SU-DHL-6 (cell line): ENCODE measurements at regions not wholly inside any gene's neighbourhood (a gene's known extent, or its start where the extent isn't known, plus 50 kb on each side); places are given as distances from the start of the nearest gene placed in this dataset.

ENCODE experiments used
- H2AFZ ChIP-seq: fragments of 200-600 bp; sonication (generic); 2 replicates; pipeline ENCODE4 v1.6.1; 2014; ENCODE audit warnings: low read depth, mild to moderate bottlenecking, moderate library complexity, mixed read lengths, antibody characterized with exemption, low read length; ENCODE audit not compliant: severe bottlenecking
- H3F3A ChIP-seq: fragments of 200-600 bp; shearing (Covaris generic); 2 replicates; pipeline ENCODE4 v1.6.0; 2016; ENCODE audit warnings: antibody characterized with exemption, mild to moderate bottlenecking; ENCODE audit not compliant: insufficient read depth
- H3K27ac ChIP-seq: fragments of 200-600 bp; sonication (generic); 2 replicates; pipeline ENCODE4 v1.5.1; 2016; ENCODE audit warnings: low read depth, mild to moderate bottlenecking, low read length, moderate library complexity, mixed read lengths
- H3K27me3 ChIP-seq: fragments of 200-600 bp; sonication (generic), shearing (Covaris generic); 2 replicates; pipeline ENCODE4 v1.6.0; 2014; ENCODE audit warnings: mild to moderate bottlenecking, low read length
- H3K36me3 ChIP-seq: fragments of 200-600 bp; sonication (generic); 2 replicates; pipeline ENCODE4 v1.6.1; 2014; ENCODE audit warnings: mild to moderate bottlenecking, low read length, mixed read lengths
- H3K4me2 ChIP-seq: fragments of 300-600, 200-600 bp; shearing (Covaris generic), sonication (generic); 2 replicates; pipeline ENCODE4 v1.6.0; 2014; ENCODE audit warnings: low read length, low read depth, mild to moderate bottlenecking; ENCODE audit not compliant: poor library complexity, severe bottlenecking
- H3K4me3 ChIP-seq: fragments of 200-600 bp; sonication (generic); 2 replicates; pipeline ENCODE4 v1.5.1; 2014; ENCODE audit warnings: antibody characterized with exemption, low read length, mild to moderate bottlenecking, mixed read lengths; ENCODE audit not compliant: insufficient read depth, poor library complexity, severe bottlenecking
- H3K79me2 ChIP-seq: fragments of 200-600 bp; sonication (generic); 2 replicates; pipeline ENCODE4 v1.6.1; 2014; ENCODE audit warnings: mild to moderate bottlenecking, low read length, moderate library complexity; ENCODE audit not compliant: insufficient read depth
- H3K9ac ChIP-seq: fragments of 200-600 bp; sonication (generic); 2 replicates; pipeline ENCODE4 v1.7.0; 2014; ENCODE audit warnings: mild to moderate bottlenecking, low read length
- H3K9me2 ChIP-seq: fragments of 200-600 bp; sonication (generic); replicated peaks from 2 replicates; pipeline ENCODE4 v1.6.1; 2014; ENCODE audit warnings: low read length; ENCODE audit not compliant: insufficient read depth
- H3K9me3 ChIP-seq: fragments of 200-600 bp; sonication (generic); 2 replicates; pipeline ENCODE4 v1.6.1; 2014; ENCODE audit warnings: low read length, mixed read lengths; ENCODE audit not compliant: insufficient read depth
- H4K20me1 ChIP-seq: fragments of 200-600 bp; sonication (generic); 2 replicates; pipeline ENCODE4 v1.6.1; 2014; ENCODE audit warnings: low read depth, mild to moderate bottlenecking, antibody characterized with exemption, low read length, moderate library complexity, mixed read lengths
- EZH2phosphoT487 ChIP-seq: fragments of 200-600 bp; sonication (generic), shearing (Covaris generic); conservative IDR thresholded peaks from 2 replicates; pipeline ENCODE4 v1.6.1; 2018; ENCODE audit warnings: mild to moderate bottlenecking, antibody characterized with exemption, low read length, moderate library complexity, mixed read lengths
- TF ChIP-seq, protein P1 (sequence below): fragments of 200-600 bp; sonication (generic); IDR thresholded peaks from one replicate; pipeline ENCODE4 v1.5.1; 2017; ENCODE audit warnings: antibody characterized with exemption, mild to moderate bottlenecking, low read length, moderate library complexity; ENCODE audit not compliant: insufficient read depth, poor library complexity, severe bottlenecking

DNA sequence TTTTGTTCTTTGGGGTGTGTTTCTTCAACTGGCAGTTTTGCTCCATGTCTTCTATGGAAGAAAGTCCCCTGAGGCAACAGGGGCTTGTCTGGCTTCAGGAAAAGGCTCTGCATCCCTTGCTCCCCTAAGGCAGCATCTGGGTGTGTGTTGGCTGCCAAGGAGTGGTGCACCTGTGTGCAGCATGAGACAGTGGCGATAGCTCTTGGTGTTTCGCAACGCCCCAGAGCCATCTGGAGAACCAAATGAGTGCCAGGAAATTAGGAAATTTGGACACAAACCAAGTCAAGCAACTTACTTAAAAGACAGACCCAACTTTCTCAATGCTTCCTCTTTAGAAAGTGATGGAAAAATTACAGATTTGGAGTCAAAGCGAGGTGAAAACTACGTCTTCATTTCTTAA, 1044.4 kb upstream of the CNTNAP5 start:
- Histone ChIP-seq H4K20me1 (no peaks in the 10 kb centered on the region), H3F3A (no peaks in the 10 kb centered on the region), H3K27ac (no peak overlapping the region), H3K27me3 (no peaks in the 10 kb centered on the region), H3K4me3 (no peak overlapping the region), H3K36me3 (no peaks in the 10 kb centered on the region), H3K9ac (no peak overlapping the region), H3K9me2 (no peaks in the 10 kb centered on the region), H3K9me3 (no peaks in the 10 kb centered on the region), H3K4me2 (no peak overlapping the region), H2AFZ (no peak overlapping the region), H3K79me2 (no peaks in the 10 kb centered on the region)
- TF ChIP-seq, protein P1, sequence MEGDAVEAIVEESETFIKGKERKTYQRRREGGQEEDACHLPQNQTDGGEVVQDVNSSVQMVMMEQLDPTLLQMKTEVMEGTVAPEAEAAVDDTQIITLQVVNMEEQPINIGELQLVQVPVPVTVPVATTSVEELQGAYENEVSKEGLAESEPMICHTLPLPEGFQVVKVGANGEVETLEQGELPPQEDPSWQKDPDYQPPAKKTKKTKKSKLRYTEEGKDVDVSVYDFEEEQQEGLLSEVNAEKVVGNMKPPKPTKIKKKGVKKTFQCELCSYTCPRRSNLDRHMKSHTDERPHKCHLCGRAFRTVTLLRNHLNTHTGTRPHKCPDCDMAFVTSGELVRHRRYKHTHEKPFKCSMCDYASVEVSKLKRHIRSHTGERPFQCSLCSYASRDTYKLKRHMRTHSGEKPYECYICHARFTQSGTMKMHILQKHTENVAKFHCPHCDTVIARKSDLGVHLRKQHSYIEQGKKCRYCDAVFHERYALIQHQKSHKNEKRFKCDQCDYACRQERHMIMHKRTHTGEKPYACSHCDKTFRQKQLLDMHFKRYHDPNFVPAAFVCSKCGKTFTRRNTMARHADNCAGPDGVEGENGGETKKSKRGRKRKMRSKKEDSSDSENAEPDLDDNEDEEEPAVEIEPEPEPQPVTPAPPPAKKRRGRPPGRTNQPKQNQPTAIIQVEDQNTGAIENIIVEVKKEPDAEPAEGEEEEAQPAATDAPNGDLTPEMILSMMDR: no peak
- no peak for TF ChIP-seq EZH2phosphoT487

DNA sequence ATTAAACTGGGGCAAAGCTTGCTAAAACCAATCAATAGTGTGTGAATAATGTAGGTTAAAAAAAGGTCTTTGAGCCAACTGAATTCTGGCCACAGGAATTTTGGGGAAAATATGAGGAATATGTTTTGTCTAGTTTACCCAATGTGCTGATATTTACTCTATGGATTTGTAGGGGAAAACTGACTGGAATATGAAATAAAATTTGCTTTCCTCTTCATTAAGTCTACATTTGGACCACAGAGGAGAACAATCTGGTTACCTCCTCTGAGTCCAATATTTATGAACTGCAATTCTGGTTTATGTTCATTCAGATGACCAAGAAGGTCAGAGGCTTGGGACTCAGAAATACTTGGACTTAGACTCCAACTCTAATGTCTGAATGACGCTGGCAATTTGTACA, 1042.2 kb upstream of the CNTNAP5 start:
- Histone ChIP-seq H3K9me3 (no peaks in the 10 kb centered on the region), H3K4me2 (no peak overlapping the region), H3K9ac (no peak overlapping the region), H4K20me1 (no peaks in the 10 kb centered on the region), H3F3A (no peaks in the 10 kb centered on the region), H3K27me3 (no peaks in the 10 kb centered on the region), H2AFZ (no peak overlapping the region), H3K36me3 (no peaks in the 10 kb centered on the region), H3K9me2 (no peaks in the 10 kb centered on the region), H3K79me2 (no peaks in the 10 kb centered on the region), H3K4me3 (no peak overlapping the region), H3K27ac (no peak overlapping the region)
- TF ChIP-seq, protein P1: no peak
- TF ChIP-seq EZH2phosphoT487: no peak

DNA sequence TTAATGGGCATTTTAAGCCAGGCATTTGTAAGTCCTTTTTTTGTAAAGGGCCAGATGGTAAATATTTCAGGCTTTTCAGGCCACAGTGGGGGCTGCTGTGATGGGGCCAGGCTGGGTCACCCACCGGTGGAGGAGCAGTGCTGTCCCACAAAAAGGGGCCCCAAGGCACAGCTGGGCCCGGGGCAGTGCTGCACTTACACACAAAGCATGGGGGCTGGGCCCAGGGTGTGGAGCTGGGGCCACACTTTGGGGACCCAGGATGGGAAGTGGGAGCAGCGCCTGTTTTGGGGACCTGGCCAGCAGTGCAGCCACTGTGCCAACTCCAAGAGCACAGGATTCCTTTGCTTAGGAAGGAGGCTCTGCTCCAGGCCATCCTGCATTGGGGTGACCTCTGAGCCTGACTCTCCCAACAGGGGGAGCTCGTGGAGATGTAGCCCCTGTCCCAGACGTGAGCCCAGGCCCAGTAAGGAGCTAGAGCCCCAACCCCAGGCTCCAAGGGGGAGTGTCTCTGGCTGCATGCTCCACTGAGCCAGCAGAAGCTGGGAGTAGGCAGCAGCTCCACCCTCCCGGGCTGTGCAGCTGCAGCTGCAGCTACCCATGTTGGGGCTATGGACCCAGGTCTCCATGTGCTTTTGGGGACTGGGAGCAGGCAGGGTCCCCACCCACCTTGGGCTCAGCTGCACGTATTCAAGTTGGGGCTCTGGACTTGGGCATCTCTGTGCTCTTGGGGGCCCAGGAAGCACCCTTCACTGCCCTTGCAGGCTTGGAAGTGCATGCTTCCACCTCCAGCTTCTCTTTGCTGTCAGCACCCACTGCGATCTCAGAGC, 1036.5 kb upstream of the CNTNAP5 start:
- TF ChIP-seq, protein P1: no peak
- no peak for TF ChIP-seq EZH2phosphoT487
- no peaks in the 10 kb centered on the region for H3K36me3 ChIP-seq
- no peak overlapping the region for H3K9ac ChIP-seq
- H3K27me3 ChIP-seq: no peaks in the 10 kb centered on the region
- no peak overlapping the region for H3K27ac ChIP-seq
- H3K9me2 ChIP-seq: no peaks in the 10 kb centered on the region
- no peak overlapping the region for H2AFZ ChIP-seq
- no peaks in the 10 kb centered on the region for H3K9me3 ChIP-seq
- no peaks in the 10 kb centered on the region for H3F3A ChIP-seq
- no peak overlapping the region for H3K4me3 ChIP-seq
- no peaks in the 10 kb centered on the region for H3K79me2 ChIP-seq
- H3K4me2 ChIP-seq: no peak overlapping the region
- no peaks in the 10 kb centered on the region for H4K20me1 ChIP-seq
